Uterus (tissue), 3 donors: ENCODE measurements at regions not wholly inside any gene's neighbourhood (a gene's known extent, or its start where the extent isn't known, plus 50 kb on each side); places are given as distances from the start of the nearest gene placed in this dataset.

ENCODE experiments used
- DNase-seq, 2 donors: peaks; one replicate each; pipeline ENCODE4 v3.0.0-alpha.2; 2019 to 2020
- H3K27ac ChIP-seq, 2 donors: fragments of 200-600 bp; sonication (generic); 1 replicate in 1 of 2; 2 replicates in 1 of 2; pipeline ENCODE4 v1.5.1; 2016 to 2018
- H3K27me3 ChIP-seq, 2 donors: fragments of 200-600 bp; sonication (generic); one replicate each; pipeline ENCODE4 v1.5.1; 2018 to 2019; ENCODE audit warnings: control low read depth in 1 of 2
- H3K36me3 ChIP-seq, 2 donors: fragments of 200-600 bp; sonication (generic); one replicate each; pipeline ENCODE4 v1.5.1; 2019; ENCODE audit warnings: control low read depth in 1 of 2
- H3K4me1 ChIP-seq, 2 donors: fragments of 200-600 bp; sonication (generic); one replicate each; pipeline ENCODE4 v1.5.1; 2018 to 2019; ENCODE audit warnings: control low read depth in 1 of 2
- H3K4me3 ChIP-seq, 2 donors: fragments of 200-600 bp; sonication (generic); 1 replicate in 1 of 2; 2 replicates in 1 of 2; pipeline ENCODE4 v1.5.1; 2018 to 2019; ENCODE audit warnings: mild to moderate bottlenecking in 1 of 2
- H3K9me3 ChIP-seq, 2 donors: fragments of 200-600 bp; sonication (generic); one replicate each; pipeline ENCODE4 v1.5.1; 2019; ENCODE audit warnings: control low read depth in 1 of 2
- POLR2A ChIP-seq, 2 donors: fragments of 450-650 bp; IDR thresholded peaks; one replicate each; pipeline ENCODE4 v1.6.1; 2016; ENCODE audit warnings: antibody characterized with exemption in 2 of 2, mild to moderate bottlenecking in 1 of 2, moderate library complexity in 1 of 2
- intact Hi-C: fragments of 100-400 bp; cut with DNase I; formaldehyde crosslinking; loops from one replicate; pipeline ENCODE4 v1.15.1; 2023; ENCODE audit warnings: low total_unique reads
- TF ChIP-seq, protein P1 (sequence below), 4 experiments: fragments of 200-600 bp in 2 of 4; fragments of 450-650 bp in 2 of 4; sonication (generic) in 2 of 4; IDR thresholded peaks; one replicate each; pipeline ENCODE4 v1.5.1; 2016 to 2019; ENCODE audit warnings: antibody characterized with exemption in 4 of 4, mild to moderate bottlenecking in 2 of 4, moderate library complexity in 1 of 4
- donor health status: DM: yes; HTN: yes; CAD: no.

DNA sequence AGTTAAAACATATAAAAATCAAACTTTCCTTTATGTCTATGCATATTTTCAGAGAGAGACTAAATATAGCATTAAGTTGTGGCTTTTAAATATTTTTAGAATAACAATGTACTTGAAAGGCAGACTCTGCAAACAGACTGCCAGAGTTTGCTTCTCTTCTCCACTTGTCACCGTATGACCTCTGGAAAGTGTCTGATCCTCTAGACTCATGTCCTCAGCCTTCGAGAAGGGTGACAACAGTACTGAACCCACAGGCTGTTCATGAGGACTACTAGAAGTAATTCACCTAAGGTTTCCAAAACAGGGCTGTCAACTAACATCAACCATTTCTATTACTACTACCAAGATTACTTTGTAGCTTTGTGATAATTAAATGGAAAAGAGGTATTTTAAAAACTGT is 167.7 kb upstream of the TBCA start:
- no peak for DNase-seq
- no peak for TF ChIP-seq POLR2A (IDR thresholded peaks at IDR 0.05)
- TF ChIP-seq, protein P1, sequence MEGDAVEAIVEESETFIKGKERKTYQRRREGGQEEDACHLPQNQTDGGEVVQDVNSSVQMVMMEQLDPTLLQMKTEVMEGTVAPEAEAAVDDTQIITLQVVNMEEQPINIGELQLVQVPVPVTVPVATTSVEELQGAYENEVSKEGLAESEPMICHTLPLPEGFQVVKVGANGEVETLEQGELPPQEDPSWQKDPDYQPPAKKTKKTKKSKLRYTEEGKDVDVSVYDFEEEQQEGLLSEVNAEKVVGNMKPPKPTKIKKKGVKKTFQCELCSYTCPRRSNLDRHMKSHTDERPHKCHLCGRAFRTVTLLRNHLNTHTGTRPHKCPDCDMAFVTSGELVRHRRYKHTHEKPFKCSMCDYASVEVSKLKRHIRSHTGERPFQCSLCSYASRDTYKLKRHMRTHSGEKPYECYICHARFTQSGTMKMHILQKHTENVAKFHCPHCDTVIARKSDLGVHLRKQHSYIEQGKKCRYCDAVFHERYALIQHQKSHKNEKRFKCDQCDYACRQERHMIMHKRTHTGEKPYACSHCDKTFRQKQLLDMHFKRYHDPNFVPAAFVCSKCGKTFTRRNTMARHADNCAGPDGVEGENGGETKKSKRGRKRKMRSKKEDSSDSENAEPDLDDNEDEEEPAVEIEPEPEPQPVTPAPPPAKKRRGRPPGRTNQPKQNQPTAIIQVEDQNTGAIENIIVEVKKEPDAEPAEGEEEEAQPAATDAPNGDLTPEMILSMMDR (IDR thresholded peaks at IDR 0.05): no peak
- Histone ChIP-seq H3K4me1 (no peaks in the 10 kb centered on the region), H3K27me3 (no peaks in the 10 kb centered on the region), H3K9me3 (no peaks in the 10 kb centered on the region), H3K27ac (no peak overlapping the region), H3K36me3 (no peaks in the 10 kb centered on the region), H3K4me3 (no peak overlapping the region)
- intact Hi-C loops: no loop called here

DNA sequence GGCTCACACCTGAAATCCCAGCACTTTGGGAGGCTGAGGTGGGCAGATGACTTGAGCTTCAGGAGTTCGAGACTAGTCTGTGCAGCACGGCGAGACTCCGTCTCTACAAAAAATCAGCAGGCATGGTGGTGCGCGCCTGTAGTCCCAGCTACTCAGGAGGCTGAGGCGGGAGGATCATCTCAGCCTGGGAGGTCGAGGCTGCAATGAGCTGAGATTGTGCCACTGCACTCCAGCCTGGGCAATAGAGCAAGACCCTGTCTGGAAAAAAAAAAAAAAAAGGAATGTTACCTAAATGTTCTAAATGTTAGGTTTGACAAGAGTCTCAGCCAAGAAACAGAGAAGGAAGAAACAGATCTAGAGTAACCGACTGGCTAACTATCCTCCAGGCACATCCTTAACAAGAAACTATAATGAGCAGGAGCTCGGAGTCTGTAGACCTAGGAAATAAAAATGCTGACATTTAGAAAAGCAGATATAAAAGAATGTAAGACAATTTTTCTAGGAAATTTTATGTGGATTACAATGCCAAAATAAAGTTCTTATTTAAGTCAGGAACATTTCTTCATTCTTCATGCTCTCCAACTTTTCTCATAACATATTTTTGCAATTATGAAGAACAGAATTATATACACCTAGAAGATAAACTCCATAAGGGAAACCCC is 166.6 kb upstream of the TBCA start:
- Histone ChIP-seq H3K4me3 (no peak overlapping the region), H3K36me3 (no peaks in the 10 kb centered on the region), H3K4me1 (no peaks in the 10 kb centered on the region), H3K27me3 (no peaks in the 10 kb centered on the region), H3K9me3 (no peaks in the 10 kb centered on the region), H3K27ac (no peak overlapping the region)
- TF ChIP-seq, protein P1 (IDR thresholded peaks at IDR 0.05): no peak
- TF ChIP-seq POLR2A (IDR thresholded peaks at IDR 0.05): no peak
- no peak for DNase-seq
- intact Hi-C loops: no loop called here

- no peak overlapping the region for H3K27ac ChIP-seq
- no peak for DNase-seq
- H3K9me3 ChIP-seq: no peaks in the 10 kb centered on the region
- H3K4me1 ChIP-seq: no peaks in the 10 kb centered on the region
- no peak overlapping the region for H3K4me3 ChIP-seq
- no peak for TF ChIP-seq POLR2A (IDR thresholded peaks at IDR 0.05)
- TF ChIP-seq, protein P1 (IDR thresholded peaks at IDR 0.05): no peak
- no peaks in the 10 kb centered on the region for H3K27me3 ChIP-seq
- intact Hi-C loops: no loop called here
- H3K36me3 ChIP-seq: no peaks in the 10 kb centered on the region
These were observed 161.1 kb upstream of the TBCA start for GRCh38 chr5:77937015-77937908.

GRCh38 chr5:77936365-77936693 is 160.2 kb upstream of the TBCA start:
- DNase-seq: no peak
- no peaks in the 10 kb centered on the region for H3K4me1 ChIP-seq
- no peak for TF ChIP-seq POLR2A (IDR thresholded peaks at IDR 0.05)
- TF ChIP-seq, protein P1 (IDR thresholded peaks at IDR 0.05): no peak

More at GRCh38 chr5:77936365-77936693, 160.2 kb upstream of the TBCA start:
- H3K27ac ChIP-seq: no peak overlapping the region
- H3K9me3 ChIP-seq: no peaks in the 10 kb centered on the region
- no peaks in the 10 kb centered on the region for H3K36me3 ChIP-seq
- intact Hi-C loops: no loop called here
- no peak overlapping the region for H3K4me3 ChIP-seq
- no peaks in the 10 kb centered on the region for H3K27me3 ChIP-seq
